Right atrium auricular region (tissue), 2 donors: ENCODE measurements at regions not wholly inside any gene's neighbourhood (a gene's known extent, or its start where the extent isn't known, plus 50 kb on each side); places are given as distances from the start of the nearest gene placed in this dataset.

ENCODE experiments used
- DNase-seq: peaks from one replicate; pipeline ENCODE4 v3.0.0-alpha.2; 2019; ENCODE audit warnings: low spot score
- H3K27ac ChIP-seq, 2 donors: fragments of 200-600 bp; sonication (generic); 1 replicate in 1 of 2; 2 replicates in 1 of 2; pipeline ENCODE4 v1.5.1; 2016 to 2019
- H3K27me3 ChIP-seq, 2 donors: fragments of 200-600 bp; sonication (generic); one replicate each; pipeline versions ENCODE4 v1.5.1 to v1.6.0; 2017 to 2019
- H3K36me3 ChIP-seq: fragments of 200-600 bp; sonication (generic); one replicate; pipeline ENCODE4 v1.5.1; 2016
- H3K4me1 ChIP-seq, 2 donors: fragments of 200-600 bp; sonication (generic); one replicate each; pipeline versions ENCODE4 v1.5.1 to v1.6.0; 2017 to 2019
- H3K4me3 ChIP-seq, 2 donors: fragments of 200-600 bp; sonication (generic); 1 replicate in 1 of 2; 2 replicates in 1 of 2; pipeline ENCODE4 v1.5.1; 2017 to 2019; ENCODE audit warnings: mild to moderate bottlenecking in 1 of 2, moderate library complexity in 1 of 2
- H3K9me3 ChIP-seq, 2 donors: fragments of 200-600 bp; sonication (generic); one replicate each; pipeline ENCODE4 v1.5.1; 2019
- CTCF ChIP-seq, 2 donors: fragments of 200-600 bp; sonication (generic); IDR thresholded peaks; one replicate each; pipeline ENCODE4 v1.5.1; 2019; ENCODE audit warnings: antibody characterized with exemption in 2 of 2

DNA sequence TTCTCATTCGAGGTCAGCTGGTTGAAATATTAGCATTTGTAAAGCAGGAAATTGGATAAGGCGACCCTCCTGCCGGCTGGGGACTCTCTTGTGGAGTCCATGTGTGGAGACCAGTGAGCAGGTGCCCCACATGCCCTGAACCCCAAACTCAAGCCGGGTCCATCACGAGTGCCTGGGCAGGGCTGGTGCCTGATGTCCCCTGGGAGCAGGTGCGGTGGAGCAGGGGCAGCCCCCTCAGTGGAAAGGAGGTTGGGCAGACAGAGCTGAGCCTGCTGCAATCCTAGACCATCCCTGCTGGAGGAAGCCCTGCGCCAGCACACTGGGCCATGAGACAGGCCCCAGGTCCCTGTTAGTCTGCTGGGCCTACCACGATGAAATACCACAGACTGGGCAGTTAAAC is 395.6 kb downstream of the NPHP4 start:
- DNase-seq: peak; percentile 55
- no peak overlapping the region for H3K4me3 ChIP-seq
- H3K27me3 ChIP-seq: no peaks in the 10 kb centered on the region
- H3K27ac ChIP-seq: no peak overlapping the region
- no peak for TF ChIP-seq CTCF (IDR thresholded peaks at IDR 0.05)
- peaks cover 0 to 7% of the 10 kb centered on the region in 2 donors for H3K9me3 ChIP-seq
- H3K4me1 ChIP-seq: peaks cover 0 to 10% of the 10 kb centered on the region in 2 donors
- H3K36me3 ChIP-seq: no peaks in the 10 kb centered on the region

- Histone ChIP-seq H3K9me3 (peaks cover 0 to 17% of the 10 kb centered on the region in 2 donors), H3K4me3 (no peak overlapping the region), H3K27ac (no peak overlapping the region), H3K27me3 (no peaks in the 10 kb centered on the region), H3K4me1 (peaks cover 0 to 10% of the 10 kb centered on the region in 2 donors), H3K36me3 (no peaks in the 10 kb centered on the region)
- TF ChIP-seq CTCF (IDR thresholded peaks at IDR 0.05): no peak
- DNase-seq: peak; percentile 28
Measured at GRCh38 chr1:5595531-5596170, 396.6 kb downstream of the NPHP4 start.

DNA sequence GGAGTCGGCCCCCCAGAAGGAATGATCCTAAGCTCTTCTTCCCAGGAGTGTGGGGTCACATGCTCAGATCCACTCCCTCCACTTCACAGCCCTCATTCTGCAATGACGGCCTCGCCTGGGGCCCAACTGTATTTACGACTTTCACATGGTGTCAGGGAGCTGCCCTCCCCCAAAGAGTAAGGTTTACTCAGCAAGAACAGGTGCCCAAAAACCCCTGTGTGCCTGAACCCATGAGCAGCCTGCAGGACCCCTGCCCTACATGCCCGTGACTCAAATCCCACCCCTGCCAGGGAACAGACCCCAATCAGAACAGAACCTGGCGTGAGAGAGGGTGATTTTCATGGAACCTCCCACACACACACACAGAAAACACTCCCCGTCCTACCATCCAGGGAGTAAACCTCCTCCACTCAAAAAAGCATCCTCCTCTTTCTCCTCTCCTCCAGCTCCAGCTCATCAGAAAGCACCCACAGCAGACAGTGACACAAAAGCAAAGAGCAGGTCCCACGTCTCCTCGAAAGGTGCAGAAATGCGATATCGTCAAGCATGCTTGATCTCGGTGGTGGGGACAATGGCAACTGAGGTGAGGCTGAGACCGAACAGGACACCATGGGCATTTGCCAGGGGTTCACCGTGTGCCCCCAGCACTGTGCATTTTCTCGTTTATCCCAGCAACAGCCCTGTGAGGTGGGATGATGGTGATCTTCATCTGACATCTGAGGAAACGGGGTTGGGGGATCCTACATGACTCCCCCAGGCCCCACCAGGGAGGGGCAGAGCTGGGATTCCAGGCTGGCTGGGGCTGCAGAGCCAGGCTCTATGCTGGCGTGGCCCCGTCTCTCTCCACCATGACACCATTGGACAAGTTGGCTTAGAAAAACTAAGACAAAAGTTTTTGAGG is 397.9 kb downstream of the NPHP4 start:
- H3K36me3 ChIP-seq: no peaks in the 10 kb centered on the region
- peaks cover 0 to 26% of the 10 kb centered on the region in 2 donors for H3K9me3 ChIP-seq
- H3K4me3 ChIP-seq: no peak overlapping the region
- no peaks in the 10 kb centered on the region for H3K27me3 ChIP-seq
- no peak overlapping the region for H3K27ac ChIP-seq
- peaks cover 0 to 10% of the 10 kb centered on the region in 2 donors for H3K4me1 ChIP-seq
- DNase-seq: peak; percentile 42
- no peak for TF ChIP-seq CTCF (IDR thresholded peaks at IDR 0.05)

DNA sequence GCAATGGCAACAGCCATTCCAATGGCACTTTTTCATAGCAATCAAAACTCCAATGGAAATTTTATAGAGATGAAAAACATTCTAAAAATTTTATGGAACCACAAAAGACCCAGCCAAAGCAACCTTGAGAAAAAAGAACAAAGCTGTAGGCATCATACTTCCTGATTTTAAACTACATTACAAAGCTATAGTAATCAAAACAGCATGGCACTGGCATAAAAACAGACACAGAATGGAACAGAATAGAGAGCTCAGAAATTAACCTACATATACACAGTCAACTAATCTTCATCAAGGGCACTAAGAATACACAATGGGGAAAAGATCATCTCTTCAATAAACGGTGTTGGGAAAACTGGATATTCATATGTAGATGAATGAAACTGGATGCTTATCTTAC is 401.5 kb downstream of the NPHP4 start:
- Histone ChIP-seq H3K9me3 (peaks cover 0 to 26% of the 10 kb centered on the region in 2 donors), H3K4me3 (no peak overlapping the region), H3K27me3 (no peaks in the 10 kb centered on the region), H3K36me3 (no peaks in the 10 kb centered on the region), H3K4me1 (no peaks in the 10 kb centered on the region), H3K27ac (no peak overlapping the region)
- TF ChIP-seq CTCF (IDR thresholded peaks at IDR 0.05): no peak
- DNase-seq: no peak

GRCh38 chr1:5586629-5587028 is 405.6 kb downstream of the NPHP4 start:
- TF ChIP-seq CTCF (IDR thresholded peaks at IDR 0.05): no peak

More at GRCh38 chr1:5586629-5587028, 405.6 kb downstream of the NPHP4 start:
- Histone ChIP-seq H3K4me3 (no peak overlapping the region), H3K36me3 (no peaks in the 10 kb centered on the region), H3K4me1 (no peaks in the 10 kb centered on the region), H3K27me3 (no peaks in the 10 kb centered on the region), H3K9me3 (peaks cover 0 to 18% of the 10 kb centered on the region in 2 donors), H3K27ac (no peak overlapping the region)
- no peak for DNase-seq
